Epithelial cell of esophagus (primary cell): ENCODE measurements at regions not wholly inside any gene's neighbourhood (a gene's known extent, or its start where the extent isn't known, plus 50 kb on each side); places are given as distances from the start of the nearest gene placed in this dataset.

ENCODE experiments used
- DNase-seq: peaks from one replicate; pipeline ENCODE4 v3.0.0; 2010; ENCODE audit warnings: low read depth
- H3K4me3 ChIP-seq: 2 replicates; pipeline ENCODE4 v1.5.1; 2011; ENCODE audit warnings: mild to moderate bottlenecking, low read length, control low read depth
- TF ChIP-seq, protein P1 (sequence below): IDR thresholded peaks from 2 replicates; pipeline ENCODE4 v1.5.1; 2011; ENCODE audit warnings: low read depth, mild to moderate bottlenecking, low read length, control low read depth, inconsistent platforms; ENCODE audit not compliant: insufficient read depth; ENCODE audit errors: missing control alignments

DNA sequence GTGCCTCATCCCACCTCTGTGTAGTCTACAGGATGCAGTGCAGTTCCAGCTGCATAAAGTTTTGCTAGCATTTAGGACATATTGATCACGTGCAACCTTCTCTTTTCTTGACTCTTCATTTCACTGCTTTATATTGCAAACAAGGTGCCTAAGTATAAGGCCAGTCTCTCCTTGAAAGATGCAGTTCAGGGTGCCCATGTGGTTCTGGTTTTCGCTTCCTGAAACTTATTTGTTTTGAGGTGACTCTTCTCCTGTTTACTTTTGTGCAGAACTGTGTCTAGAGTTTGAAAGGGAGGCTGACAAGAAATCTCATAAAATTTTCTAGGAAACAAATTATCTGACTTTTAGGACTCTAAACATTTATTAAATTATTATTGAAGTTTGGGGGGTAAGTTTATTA, 189.9 kb downstream of the UBE2E3 start:
- TF ChIP-seq, protein P1, sequence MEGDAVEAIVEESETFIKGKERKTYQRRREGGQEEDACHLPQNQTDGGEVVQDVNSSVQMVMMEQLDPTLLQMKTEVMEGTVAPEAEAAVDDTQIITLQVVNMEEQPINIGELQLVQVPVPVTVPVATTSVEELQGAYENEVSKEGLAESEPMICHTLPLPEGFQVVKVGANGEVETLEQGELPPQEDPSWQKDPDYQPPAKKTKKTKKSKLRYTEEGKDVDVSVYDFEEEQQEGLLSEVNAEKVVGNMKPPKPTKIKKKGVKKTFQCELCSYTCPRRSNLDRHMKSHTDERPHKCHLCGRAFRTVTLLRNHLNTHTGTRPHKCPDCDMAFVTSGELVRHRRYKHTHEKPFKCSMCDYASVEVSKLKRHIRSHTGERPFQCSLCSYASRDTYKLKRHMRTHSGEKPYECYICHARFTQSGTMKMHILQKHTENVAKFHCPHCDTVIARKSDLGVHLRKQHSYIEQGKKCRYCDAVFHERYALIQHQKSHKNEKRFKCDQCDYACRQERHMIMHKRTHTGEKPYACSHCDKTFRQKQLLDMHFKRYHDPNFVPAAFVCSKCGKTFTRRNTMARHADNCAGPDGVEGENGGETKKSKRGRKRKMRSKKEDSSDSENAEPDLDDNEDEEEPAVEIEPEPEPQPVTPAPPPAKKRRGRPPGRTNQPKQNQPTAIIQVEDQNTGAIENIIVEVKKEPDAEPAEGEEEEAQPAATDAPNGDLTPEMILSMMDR: no peak
- no peak for DNase-seq
- H3K4me3 ChIP-seq: no peak overlapping the region

DNA sequence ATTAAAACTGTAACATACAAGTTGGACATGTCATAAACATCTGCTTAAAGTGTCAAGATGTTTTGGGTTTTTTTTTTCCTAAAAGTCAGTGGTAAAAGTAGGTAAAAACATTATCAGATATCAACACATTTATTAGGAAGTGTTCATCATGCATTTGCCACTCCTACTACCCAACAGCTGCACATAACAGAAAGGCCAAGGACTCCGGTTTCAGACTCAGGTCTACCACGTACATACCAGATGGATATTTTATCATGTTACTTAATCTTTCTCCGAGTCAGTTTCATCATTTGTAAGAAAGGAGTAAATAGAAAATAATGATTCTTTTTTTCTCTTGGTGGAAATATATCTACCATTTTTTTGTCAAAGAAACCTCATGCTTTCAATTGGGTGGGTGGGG, 192.3 kb downstream of the UBE2E3 start:
- H3K4me3 ChIP-seq: no peak overlapping the region
- TF ChIP-seq, protein P1: no peak
- DNase-seq: no peak

DNA sequence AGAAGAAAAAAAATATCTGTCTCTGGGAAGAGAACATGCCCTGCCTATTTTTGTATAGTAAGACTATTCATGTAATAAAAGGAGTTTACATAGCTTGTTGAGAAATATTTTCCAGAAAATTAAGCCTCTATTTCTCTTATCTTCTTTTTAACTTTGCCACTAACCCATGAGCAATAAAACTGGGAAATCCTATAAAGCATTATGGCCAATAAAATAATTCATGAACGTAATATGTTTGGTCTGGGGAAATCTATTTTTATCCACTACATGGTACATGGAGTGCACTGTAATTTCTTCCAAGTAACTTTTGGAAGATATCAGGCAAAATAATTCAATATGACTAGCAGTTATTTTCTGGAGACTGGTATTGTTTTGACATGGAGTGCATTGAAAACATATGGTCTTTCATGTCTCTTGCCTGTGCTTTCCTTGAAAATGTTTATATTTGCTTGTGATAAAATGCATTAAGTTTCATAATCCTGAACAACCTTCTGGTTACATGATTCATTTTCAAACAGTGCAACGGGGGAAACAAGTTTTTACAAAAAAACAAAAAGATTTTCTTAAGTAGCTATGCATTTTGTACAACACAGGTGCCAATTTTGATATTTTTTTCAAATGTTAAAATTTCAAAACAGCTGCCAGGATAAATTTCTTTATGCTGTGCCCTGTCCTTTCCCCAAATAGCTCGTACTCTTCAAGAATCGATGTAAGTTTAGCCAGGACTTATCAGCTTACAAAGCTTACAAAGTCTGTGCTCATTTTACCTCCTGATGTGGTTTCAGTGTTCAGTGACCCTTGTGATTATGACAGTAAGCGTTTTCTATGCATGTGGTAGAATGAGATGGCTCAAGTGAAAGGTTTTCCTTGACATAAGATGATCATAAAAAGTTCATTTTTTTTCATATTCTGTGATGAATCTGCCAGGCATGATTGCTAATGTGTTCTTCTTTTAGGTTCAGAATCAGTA, 194.5 kb downstream of the UBE2E3 start:
- DNase-seq: peak; percentile 43
- TF ChIP-seq, protein P1: no peak
- H3K4me3 ChIP-seq: no peak overlapping the region

DNA sequence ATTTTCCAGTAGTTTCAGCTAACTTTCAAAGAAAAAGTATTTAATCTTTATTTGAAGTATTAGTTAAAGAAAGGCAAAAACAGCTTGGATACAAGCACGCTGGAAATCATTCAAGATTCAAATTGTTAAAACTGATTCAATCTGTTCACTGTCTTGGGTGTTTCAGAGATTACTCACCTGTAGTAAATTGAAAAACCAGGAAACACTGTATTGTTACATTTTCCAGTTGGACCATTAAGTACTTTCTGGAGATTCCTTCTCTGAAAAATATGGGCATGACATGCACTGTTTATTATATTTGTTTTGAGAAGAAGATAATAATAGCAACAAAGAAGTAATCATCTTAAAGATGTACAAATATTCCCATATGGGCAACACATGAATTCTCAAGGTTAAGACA, 196.1 kb downstream of the UBE2E3 start:
- TF ChIP-seq, protein P1: no peak
- DNase-seq: no peak
- H3K4me3 ChIP-seq: no peak overlapping the region

DNA sequence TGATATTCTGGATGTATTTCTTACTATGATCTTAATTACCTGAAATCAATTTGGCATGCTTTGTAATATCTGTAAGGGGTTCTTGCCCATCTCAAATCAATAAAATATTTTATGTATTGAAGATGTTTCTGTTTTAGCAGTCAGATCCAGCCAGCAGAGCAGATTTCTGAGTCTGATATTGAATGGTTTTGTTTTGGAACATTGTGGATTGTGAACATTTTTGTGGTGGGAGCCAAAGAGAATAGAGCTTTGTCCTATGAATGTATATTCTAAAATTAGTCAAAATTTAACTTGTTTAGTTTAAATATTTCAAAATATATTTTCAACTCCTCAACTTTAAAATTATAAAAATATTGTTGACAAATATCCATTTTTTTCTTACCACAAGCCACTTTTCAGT, 197.0 kb downstream of the UBE2E3 start:
- no peak for DNase-seq
- H3K4me3 ChIP-seq: no peak overlapping the region
- TF ChIP-seq, protein P1: no peak

DNA sequence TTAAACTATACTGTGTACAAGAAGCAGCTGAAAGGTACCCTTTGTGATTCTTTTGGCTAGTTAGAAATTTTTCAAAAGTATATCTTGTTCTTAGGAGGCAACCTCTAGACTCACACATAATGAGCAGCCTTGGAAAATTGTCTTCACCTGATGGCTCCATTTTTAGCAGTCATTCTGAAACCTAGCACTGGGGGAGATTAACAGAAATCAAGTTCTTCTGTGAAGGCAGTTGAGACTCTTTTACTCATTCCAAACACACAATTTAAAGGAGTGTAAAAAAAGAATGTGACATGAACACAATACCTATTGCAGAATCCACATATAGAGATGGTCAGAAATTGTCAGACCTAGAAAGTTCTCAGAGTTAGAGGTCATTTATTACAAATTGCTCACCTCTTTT, 197.7 kb downstream of the UBE2E3 start:
- no peak overlapping the region for H3K4me3 ChIP-seq
- TF ChIP-seq, protein P1: no peak
- DNase-seq: no peak

DNA sequence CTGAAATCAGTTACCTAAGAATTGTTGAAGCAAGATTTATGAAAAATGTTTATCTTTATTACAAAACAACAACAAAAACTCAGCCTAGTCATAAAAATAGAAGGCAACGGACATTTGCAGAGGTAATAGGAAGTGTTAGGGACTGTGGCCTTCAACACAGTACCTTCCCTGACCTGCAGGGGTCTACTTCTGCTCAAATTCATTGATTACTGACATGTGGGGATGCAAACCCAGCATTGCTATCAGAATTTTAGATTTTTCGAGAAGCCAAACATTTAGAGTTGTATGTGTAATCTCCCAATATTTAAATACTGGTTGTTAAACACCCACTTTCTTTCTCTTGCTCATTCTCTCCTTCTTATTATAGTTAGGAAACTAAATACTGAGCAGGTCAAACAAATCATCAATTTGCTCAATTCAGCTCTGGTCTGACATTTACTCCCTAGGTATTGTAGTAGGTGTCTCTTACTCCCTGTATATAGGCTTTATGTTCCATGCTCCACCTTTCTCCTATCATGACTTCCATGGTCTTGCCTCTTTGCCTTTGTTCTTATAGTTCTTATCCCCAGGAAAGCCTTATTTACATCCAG, 198.5 kb downstream of the UBE2E3 start:
- H3K4me3 ChIP-seq: no peak overlapping the region
- DNase-seq: no peak
- TF ChIP-seq, protein P1: peak; percentile 34
